Left ventricle myocardium inferior (tissue), 1 donor: ENCODE measurements at regions not wholly inside any gene's neighbourhood (a gene's known extent, or its start where the extent isn't known, plus 50 kb on each side); places are given as distances from the start of the nearest gene placed in this dataset.

Experiments used
- DNase-seq: peaks from one replicate; pipeline ENCODE4 v3.0.0-alpha.2; 2020
- H3K27ac ChIP-seq: fragments of 200-600 bp; replicated peaks from 2 replicates; pipeline ENCODE4 v1.8.0; 2021
- H3K27me3 ChIP-seq: fragments of 200-600 bp; 2 replicates; pipeline ENCODE4 v1.8.0; 2021; ENCODE audit warnings: low read depth
- H3K36me3 ChIP-seq: fragments of 200-600 bp; 2 replicates; pipeline ENCODE4 v1.8.0; 2021
- H3K4me1 ChIP-seq: fragments of 200-600 bp; 2 replicates; pipeline ENCODE4 v1.8.0; 2021
- H3K4me3 ChIP-seq: fragments of 200-600 bp; 2 replicates; pipeline ENCODE4 v1.8.0; 2021; ENCODE audit warnings: mild to moderate bottlenecking, moderate library complexity
- H3K9me3 ChIP-seq: fragments of 200-600 bp; replicated peaks from 2 replicates; pipeline ENCODE4 v1.8.0; 2021
- CTCF ChIP-seq: fragments of 200-600 bp; IDR thresholded peaks from 2 replicates; pipeline ENCODE4 v1.8.0; 2021; ENCODE audit warnings: antibody characterized with exemption, mild to moderate bottlenecking, borderline replicate concordance
- intact Hi-C: fragments of 100-400 bp; cut with micrococcal nuclease; formaldehyde crosslinking; loops from one replicate; pipeline ENCODE4 v1.11.0; 2022
- donor health status: DM: no; HTN: yes; CAD: no; lungs with severe emphysema.

DNA sequence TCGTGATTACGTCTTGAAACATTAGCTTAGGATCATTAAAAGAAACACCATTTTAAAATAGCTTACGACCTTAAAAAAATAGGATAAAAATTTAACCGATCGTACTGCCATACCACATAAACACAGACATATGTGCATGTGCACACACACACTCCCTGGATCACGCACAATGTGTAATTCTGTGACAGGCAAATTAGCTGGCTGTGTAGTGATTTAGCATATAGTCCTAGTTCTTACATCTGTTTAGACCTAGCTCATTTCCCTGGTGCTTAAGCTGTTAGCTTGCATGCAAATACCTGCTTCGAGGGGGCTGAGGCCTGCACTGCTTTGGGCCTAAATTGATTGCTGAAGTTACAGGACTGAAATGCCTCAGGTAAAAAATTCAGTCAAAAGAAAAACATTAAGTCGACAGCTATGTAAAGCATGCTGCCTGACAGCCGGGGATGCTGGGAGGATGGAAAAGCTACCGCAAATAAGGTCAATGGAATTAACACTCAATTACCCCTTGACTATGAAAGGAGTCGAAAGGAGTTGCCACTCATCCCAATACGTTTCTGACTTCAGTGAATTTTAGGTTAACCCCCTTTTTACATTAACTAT is 267.1 kb upstream of the FZD8 start:
- H3K27ac ChIP-seq = no peak overlapping the region
- no peaks in the 10 kb centered on the region for H3K36me3 ChIP-seq
- H3K4me1 ChIP-seq = peaks cover 10% of the 10 kb centered on the region
- no peak overlapping the region for H3K4me3 ChIP-seq
- H3K9me3 ChIP-seq = peaks cover 4% of the 10 kb centered on the region
- intact Hi-C loops = no loop called here
- no peak for TF ChIP-seq CTCF
- no peak for DNase-seq
- no peaks in the 10 kb centered on the region for H3K27me3 ChIP-seq

GRCh38 chr10:35908451-35908850 is 266.4 kb upstream of the FZD8 start:
- DNase-seq = no peak
- no peak for TF ChIP-seq CTCF
- no peaks in the 10 kb centered on the region for H3K36me3 ChIP-seq
- intact Hi-C loops = no loop called here
- H3K27me3 ChIP-seq = no peaks in the 10 kb centered on the region
- no peak overlapping the region for H3K4me3 ChIP-seq
- H3K4me1 ChIP-seq = peaks cover 10% of the 10 kb centered on the region
- H3K27ac ChIP-seq = no peak overlapping the region
- peaks cover 4% of the 10 kb centered on the region for H3K9me3 ChIP-seq

DNA sequence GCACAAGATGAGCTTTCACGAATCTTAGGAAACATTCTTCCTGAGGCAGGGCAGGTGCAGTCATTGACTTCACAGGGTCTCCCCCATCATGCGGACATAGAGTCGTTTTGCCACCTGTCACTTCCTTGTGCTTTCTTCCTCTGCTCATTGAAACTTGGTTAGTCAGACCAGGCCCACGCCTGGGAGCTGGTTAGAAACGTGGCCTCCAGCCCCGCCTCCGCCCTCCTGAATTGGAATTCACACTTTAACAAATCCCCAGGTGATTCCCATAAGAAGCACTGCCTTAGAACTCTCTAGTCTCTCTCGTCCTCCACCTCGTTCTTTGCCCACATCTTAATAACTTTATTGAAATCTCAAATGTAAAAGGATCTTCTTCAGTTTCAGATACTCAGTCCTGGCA is 265.5 kb upstream of the FZD8 start:
- no peak for DNase-seq
- no peak overlapping the region for H3K27ac ChIP-seq
- H3K27me3 ChIP-seq = no peaks in the 10 kb centered on the region
- H3K4me1 ChIP-seq = peaks cover 4% of the 10 kb centered on the region
- H3K9me3 ChIP-seq = peaks cover 4% of the 10 kb centered on the region
- H3K36me3 ChIP-seq = no peaks in the 10 kb centered on the region
- intact Hi-C loops = no loop called here
- H3K4me3 ChIP-seq = no peak overlapping the region
- no peak for TF ChIP-seq CTCF

DNA sequence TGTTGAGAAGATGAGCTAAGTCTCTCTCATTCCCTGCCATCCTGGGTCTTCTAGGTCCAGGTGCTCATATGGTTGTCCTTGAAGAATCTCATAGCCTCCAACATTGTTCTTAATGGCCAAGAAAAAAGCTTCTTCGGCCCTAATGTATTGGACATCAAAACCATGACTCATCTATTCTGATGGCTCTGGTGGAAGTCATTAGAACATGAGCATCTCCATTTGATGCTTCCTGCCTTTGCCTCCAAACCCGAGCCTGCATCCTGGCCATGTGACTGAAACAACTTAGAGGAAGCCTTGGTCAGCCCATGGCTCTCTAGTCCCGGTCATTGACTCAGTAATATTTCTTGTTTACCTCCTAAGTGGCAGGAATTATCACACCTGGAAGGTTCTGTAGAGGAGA is 264.1 kb upstream of the FZD8 start:
- Histone ChIP-seq H3K27me3 (no peaks in the 10 kb centered on the region), H3K4me1 (no peaks in the 10 kb centered on the region), H3K4me3 (no peak overlapping the region), H3K36me3 (no peaks in the 10 kb centered on the region), H3K27ac (no peak overlapping the region), H3K9me3 (peaks cover 4% of the 10 kb centered on the region)
- intact Hi-C loops = no loop called here
- DNase-seq = no peak
- TF ChIP-seq CTCF = no peak

DNA sequence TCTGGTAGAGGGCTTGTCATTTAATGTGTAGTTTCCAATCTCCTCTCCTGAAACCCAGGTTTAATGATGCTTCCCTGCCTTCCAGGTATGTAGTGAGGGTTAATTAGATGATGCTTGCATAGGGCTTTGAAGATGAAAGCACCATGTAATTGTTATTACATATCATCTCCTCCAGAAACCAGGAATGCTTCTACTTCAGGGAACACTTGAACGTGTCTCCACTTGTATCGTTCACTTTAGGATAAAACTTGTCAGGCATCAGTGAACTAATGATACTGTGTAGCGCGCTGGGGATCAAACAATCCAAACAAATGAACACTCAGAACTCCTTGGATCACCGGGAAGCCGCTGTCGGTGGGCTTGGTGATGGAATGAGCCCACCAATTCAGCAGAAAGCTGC is 260.9 kb upstream of the FZD8 start:
- H3K4me3 ChIP-seq = no peak overlapping the region
- TF ChIP-seq CTCF = no peak
- DNase-seq = no peak
- no peak overlapping the region for H3K27ac ChIP-seq
- H3K4me1 ChIP-seq = no peaks in the 10 kb centered on the region
- no peaks in the 10 kb centered on the region for H3K36me3 ChIP-seq
- H3K27me3 ChIP-seq = no peaks in the 10 kb centered on the region
- H3K9me3 ChIP-seq = peaks cover 4% of the 10 kb centered on the region
- intact Hi-C loops = no loop called here
